ENCODE measurements at regions not wholly inside any gene's neighbourhood (a gene's known extent, or its start where the extent isn't known, plus 50 kb on each side); places are given as distances from the start of the nearest gene placed in this dataset.

GRCh38 chr3:18018491-18019160 lies 276.2 kb upstream of the TBC1D5 start:
- TF ChIP-seq YY1 (IDR thresholded peaks at IDR 0.05; ENCODE audit: insufficient read depth, insufficient read length), result no peak
- TF ChIP-seq ZNF274 (IDR thresholded peaks at IDR 0.05; ENCODE audit: low read depth, low read length), result no peak
